HEK293 (cell line): ENCODE measurements at regions not wholly inside any gene's neighbourhood (a gene's known extent, or its start where the extent isn't known, plus 50 kb on each side); places are given as distances from the start of the nearest gene placed in this dataset.

Experiments
- CTCF ChIA-PET: fragments of 350-600 bp; formaldehyde crosslinking; extraction: SDS; loops from one replicate; lab custom pipeline; 2021; ENCODE audit warnings: antibody characterized with exemption; lab: Yijun Ruan, JAX
- POLR2A ChIA-PET: fragments of 300-600 bp; formaldehyde crosslinking; extraction: SDS; loops from one replicate; lab custom pipeline; 2020; ENCODE audit warnings: antibody characterized with exemption, inconsistent platforms; lab: Yijun Ruan, JAX
- H3K27ac ChIP-seq: fragments of 200-500 bp; sonication (Bioruptor generic); 2 replicates; pipeline ENCODE4 v1.5.1; 2014; ENCODE audit warnings: low read depth, low read length, control low read depth, inconsistent platforms; ENCODE audit errors: extremely low read depth
- H3K36me3 ChIP-seq, 2 experiments: fragments of 200-500 bp in 1 of 2; sonication (Bioruptor generic) in 1 of 2; 1 replicate in 1 of 2; 2 replicates in 1 of 2; pipeline ENCODE4 v1.5.1; 2014 to 2017; ENCODE audit warnings: inconsistent platforms in 2 of 2, low read length in 2 of 2; ENCODE audit not compliant: control insufficient read depth in 2 of 2, insufficient read depth in 1 of 2
- H3K4me1 ChIP-seq: fragments of 200-500 bp; sonication (Bioruptor generic); 2 replicates; pipeline ENCODE4 v1.5.1; 2014; ENCODE audit warnings: mild to moderate bottlenecking, low read length, inconsistent platforms; ENCODE audit not compliant: control insufficient read depth, insufficient read depth
- H3K4me3 ChIP-seq: 2 replicates; pipeline ENCODE4 v1.5.1; 2011; ENCODE audit warnings: low read depth, mild to moderate bottlenecking, control low read depth, low read length, moderate library complexity
- H3K9me3 ChIP-seq: fragments of 200-500 bp; sonication (Bioruptor generic); 2 replicates; pipeline ENCODE4 v1.5.1; 2014; ENCODE audit warnings: low read depth, low read length, inconsistent platforms; ENCODE audit not compliant: control insufficient read depth, insufficient read depth
- ATF2 ChIP-seq: fragments of 450-650 bp; formaldehyde crosslinking; IDR thresholded peaks from 2 replicates; pipeline ENCODE4 v1.5.1; 2016; ENCODE audit warnings: missing biosample characterization, missing genetic modification characterization, low read depth
- BCL11A ChIP-seq: fragments of 450-650 bp; formaldehyde crosslinking; IDR thresholded peaks from 2 replicates; pipeline ENCODE4 v1.5.1; 2016; ENCODE audit warnings: low read depth, missing biosample characterization, missing genetic modification characterization
- HOXA7 ChIP-seq: sonication (generic); formaldehyde crosslinking; IDR thresholded peaks from 2 replicates; pipeline ENCODE4 v1.8.1; 2022; ENCODE audit warnings: missing genetic modification reagents, borderline replicate concordance
- KLF7 ChIP-seq: fragments of 450-650 bp; formaldehyde crosslinking; IDR thresholded peaks from 2 replicates; pipeline ENCODE4 v1.5.1; 2016; ENCODE audit warnings: missing biosample characterization, missing genetic modification characterization, borderline replicate concordance
- KLF8 ChIP-seq: fragments of 450-650 bp; formaldehyde crosslinking; IDR thresholded peaks from 2 replicates; pipeline ENCODE4 v1.5.1; 2016; ENCODE audit warnings: missing biosample characterization, missing genetic modification characterization
- MYNN ChIP-seq: fragments of 450-650 bp; formaldehyde crosslinking; IDR thresholded peaks from 2 replicates; pipeline ENCODE4 v1.5.1; 2016; ENCODE audit warnings: missing biosample characterization, missing genetic modification characterization, borderline replicate concordance
- SP2 ChIP-seq: fragments of 450-650 bp; formaldehyde crosslinking; IDR thresholded peaks from 2 replicates; pipeline ENCODE4 v1.5.1; 2016; ENCODE audit warnings: missing biosample characterization, missing genetic modification characterization
- TCF7L2 ChIP-seq: IDR thresholded peaks from 2 replicates; pipeline ENCODE4 v1.6.1; 2011; ENCODE audit warnings: low read depth, mild to moderate bottlenecking, inconsistent platforms, low read length, moderate library complexity, borderline replicate concordance
- ZBTB1 ChIP-seq: fragments of 450-650 bp; formaldehyde crosslinking; IDR thresholded peaks from 2 replicates; pipeline ENCODE4 v1.5.1; 2016; ENCODE audit warnings: missing biosample characterization, missing genetic modification characterization
- ZNF10 ChIP-seq: fragments of 450-650 bp; formaldehyde crosslinking; IDR thresholded peaks from 2 replicates; pipeline ENCODE4 v1.5.1; 2017; ENCODE audit warnings: missing biosample characterization, missing genetic modification characterization
- ZNF132 ChIP-seq: fragments of 450-650 bp; formaldehyde crosslinking; IDR thresholded peaks from 2 replicates; pipeline ENCODE4 v1.5.1; 2017; ENCODE audit warnings: missing biosample characterization, missing genetic modification characterization, borderline replicate concordance
- ZNF133 ChIP-seq: fragments of 450-650 bp; formaldehyde crosslinking; IDR thresholded peaks from 2 replicates; pipeline ENCODE4 v1.5.1; 2016; ENCODE audit warnings: missing biosample characterization, missing genetic modification characterization
- ZNF140 ChIP-seq: fragments of 450-650 bp; formaldehyde crosslinking; IDR thresholded peaks from 2 replicates; pipeline ENCODE4 v1.5.1; 2016; ENCODE audit warnings: missing biosample characterization, missing genetic modification characterization
- ZNF155 ChIP-seq: fragments of 450-650 bp; formaldehyde crosslinking; IDR thresholded peaks from 2 replicates; pipeline ENCODE4 v1.5.1; 2016; ENCODE audit warnings: missing biosample characterization, missing genetic modification characterization
- ZNF174 ChIP-seq: fragments of 450-650 bp; formaldehyde crosslinking; IDR thresholded peaks from 2 replicates; pipeline ENCODE4 v1.5.0; 2017; ENCODE audit warnings: missing biosample characterization, mild to moderate bottlenecking, missing genetic modification characterization
- ZNF223 ChIP-seq: fragments of 450-650 bp; formaldehyde crosslinking; IDR thresholded peaks from 2 replicates; pipeline ENCODE4 v1.5.1; 2016; ENCODE audit warnings: missing biosample characterization, missing genetic modification characterization
- ZNF362 ChIP-seq: fragments of 450-650 bp; formaldehyde crosslinking; IDR thresholded peaks from 2 replicates; pipeline ENCODE4 v1.5.1; 2016; ENCODE audit warnings: missing biosample characterization, missing genetic modification characterization
- ZNF37A ChIP-seq: fragments of 450-650 bp; IDR thresholded peaks from 2 replicates; pipeline ENCODE4 v1.5.1; 2018; ENCODE audit warnings: missing biosample characterization, missing genetic modification characterization
- ZNF529 ChIP-seq: fragments of 450-650 bp; formaldehyde crosslinking; IDR thresholded peaks from 2 replicates; pipeline ENCODE4 v1.5.1; 2017; ENCODE audit warnings: missing genetic modification characterization, missing biosample characterization; ENCODE audit not compliant: insufficient replicate concordance
- ZNF544 ChIP-seq: fragments of 450-650 bp; formaldehyde crosslinking; IDR thresholded peaks from 2 replicates; pipeline ENCODE4 v1.5.0; 2017; ENCODE audit warnings: missing biosample characterization, missing genetic modification characterization
- ZNF621 ChIP-seq: fragments of 450-650 bp; formaldehyde crosslinking; IDR thresholded peaks from 2 replicates; pipeline ENCODE4 v1.5.1; 2017; ENCODE audit warnings: missing biosample characterization, missing genetic modification characterization
- ZNF626 ChIP-seq: fragments of 450-650 bp; sonication (Bioruptor Pico); formaldehyde crosslinking; IDR thresholded peaks from 2 replicates; pipeline ENCODE4 v1.5.1; 2018; ENCODE audit warnings: missing biosample characterization, missing genetic modification characterization, inconsistent platforms
- ZNF639 ChIP-seq: fragments of 450-650 bp; formaldehyde crosslinking; IDR thresholded peaks from 2 replicates; pipeline ENCODE4 v1.5.1; 2016; ENCODE audit warnings: missing biosample characterization, missing genetic modification characterization
- ZNF664 ChIP-seq: fragments of 450-650 bp; formaldehyde crosslinking; IDR thresholded peaks from 2 replicates; pipeline ENCODE4 v1.5.1; 2016; ENCODE audit warnings: missing biosample characterization, missing genetic modification characterization
- ZNF747 ChIP-seq: fragments of 450-650 bp; formaldehyde crosslinking; IDR thresholded peaks from 2 replicates; pipeline ENCODE4 v1.5.1; 2016; ENCODE audit warnings: missing biosample characterization, missing genetic modification characterization
- ZNF843 ChIP-seq: fragments of 450-650 bp; formaldehyde crosslinking; IDR thresholded peaks from 2 replicates; pipeline ENCODE4 v1.5.1; 2016; ENCODE audit warnings: missing biosample characterization, missing genetic modification characterization
- ZSCAN16 ChIP-seq: fragments of 450-650 bp; formaldehyde crosslinking; IDR thresholded peaks from 2 replicates; pipeline ENCODE4 v1.5.1; 2016; ENCODE audit warnings: missing biosample characterization, missing genetic modification characterization

- no peak overlapping the region for H3K4me3 ChIP-seq
- no peaks in the 10 kb centered on the region for H3K9me3 ChIP-seq
- ChIA-PET CTCF (interaction anchor here (0.6 kb wide), 1 partner anchor 1169 kb away, joined by 3 read pairs; no protein-coding TSS in a partner anchor), POLR2A (no interaction called here)
- no peak overlapping the region for H3K27ac ChIP-seq
- no peaks in the 10 kb centered on the region for H3K36me3 ChIP-seq
- no peak for TF ChIP-seq ZNF626 (tag by site-specific recombination)
- no peak for TF ChIP-seq ZNF155
- TF ChIP-seq ZNF639 (tag by site-specific recombination), result no peak
- no peak for TF ChIP-seq ZNF621
- TF ChIP-seq SP2, result no peak
- TF ChIP-seq KLF7 (tag by site-specific recombination), result no peak
- no peak for TF ChIP-seq BCL11A (tag by site-specific recombination)
- no peak for TF ChIP-seq ZNF133
- no peak for TF ChIP-seq HOXA7 (CRISPR knock-in tag)
- no peak for TF ChIP-seq ZBTB1
- no peak for TF ChIP-seq ATF2 (tag by site-specific recombination)
- TF ChIP-seq ZNF223 (tag by site-specific recombination), result no peak
- no peaks in the 10 kb centered on the region for H3K4me1 ChIP-seq
Observed at GRCh38 chr4:138957302-138957701, 58.3 kb upstream of the NOCT start.

- H3K4me3 ChIP-seq, result no peak overlapping the region
- ChIA-PET POLR2A (no interaction called here), CTCF (interaction anchor here (0.6 kb wide), 1 partner anchor 292 kb away, joined by 3 read pairs; no protein-coding TSS in a partner anchor)
- H3K36me3 ChIP-seq, result no peaks in the 10 kb centered on the region
- no peaks in the 10 kb centered on the region for H3K4me1 ChIP-seq
- TF ChIP-seq HOXA7 (CRISPR knock-in tag) (no peak), ZNF529 (tag by site-specific recombination) (no peak), ZNF140 (tag by site-specific recombination) (no peak), ZNF132 (tag by site-specific recombination) (no peak), ZNF174 (no peak), ZNF10 (tag by site-specific recombination) (no peak), ZNF664 (no peak), ZNF843 (tag by site-specific recombination) (no peak), ZNF544 (tag by site-specific recombination) (no peak), MYNN (no peak), ZNF155 (no peak), ZNF747 (tag by site-specific recombination) (no peak), ZNF37A (tag by site-specific recombination) (no peak), TCF7L2 (no peak), ZNF362 (tag by site-specific recombination) (no peak), ZSCAN16 (tag by site-specific recombination) (no peak), KLF8 (tag by site-specific recombination) (no peak)
- TF ChIP-seq, all 188 proteins: peak for 0
- no peaks in the 10 kb centered on the region for H3K9me3 ChIP-seq
- no peak overlapping the region for H3K27ac ChIP-seq
Observed at GRCh38 chr4:138954428-138954827, 61.2 kb upstream of the NOCT start.
